ENCODE measurements at regions not wholly inside any gene's neighbourhood (a gene's known extent, or its start where the extent isn't known, plus 50 kb on each side); places are given as distances from the start of the nearest gene placed in this dataset.

- Histone ChIP-seq H3K4me1 (ENCODE audit: control insufficient read depth in 1 of 2, insufficient read depth in 2 of 2, low read length in 2 of 2) (0 out of 4 replicates have a peak, but pooled peaks cover 0 to 3% of the 10 kb centered on the region in 2 experiments), H3K9me2 (ENCODE audit: insufficient read depth) (no peaks in the 10 kb centered on the region), H3K9ac (ENCODE audit: low read length) (no peak overlapping the region), H3K79me2 (ENCODE audit: insufficient read depth, low read length) (no peaks in the 10 kb centered on the region), H3K4me3 (replicated peaks in 1 of 2; ENCODE audit: low read depth in 1 of 2, low read length in 2 of 2) (no peak overlapping the region), H2AFZ (ENCODE audit: low read depth, low read length, poor library complexity, severe bottlenecking) (no peak overlapping the region), H3K27me3 (ENCODE audit: insufficient read depth, low read length) (no peaks in the 10 kb centered on the region), H3K9me3 (ENCODE audit: control insufficient read depth in 1 of 2, insufficient read depth in 1 of 2, low read depth in 1 of 2, low read length in 2 of 2) (no peaks in the 10 kb centered on the region; a peak in 1 of 4 replicates), H3K27ac (ENCODE audit: low read depth, low read length) (no peak overlapping the region), H3K4me2 (ENCODE audit: low read length) (0 out of 2 replicates have a peak overlapping the region, but pooled peaks have one; percentile 68), H3K36me3 (ENCODE audit: control insufficient read depth in 1 of 2, insufficient read depth in 2 of 2, low read length in 2 of 2) (no peaks in the 10 kb centered on the region), H4K20me1 (ENCODE audit: insufficient read depth) (no peaks in the 10 kb centered on the region)
- intact Hi-C loops (cut with micrococcal nuclease): loop anchor here (2.0 kb wide), 2 partner anchors 435 to 617 kb away; no protein-coding TSS in a partner anchor
- RAD21 ChIA-PET (ENCODE audit: low non-redundant PET in 1 of 2, low total read pairs in 2 of 2, uncharacterized antibody in 2 of 2, unreplicated experiment in 2 of 2): interaction anchor here in 1 of 2 experiments (1.0 kb wide), 1 partner anchor 192 kb away, joined by 3 read pairs; no protein-coding TSS in a partner anchor
- DNase-seq (ENCODE audit: low read depth, low spot score) (no peak), ATAC-seq (peak; percentile 12; the same call in 1 of the 2 replicates)
- POLR2A ChIA-PET: no interaction called here
- BruUV-seq (replicated peaks): no TSS peak
- TF ChIP-seq RAD21 (IDR thresholded peaks at IDR 0.05; ENCODE audit: low read depth) (no peak), TCF7L2 (IDR thresholded peaks at IDR 0.05; ENCODE audit: borderline replicate concordance, extremely low read depth, insufficient read depth, insufficient read length) (no peak), ZNF274 (IDR thresholded peaks at IDR 0.05; ENCODE audit: low read depth, low read length) (no peak), EZH2phosphoT487 (IDR thresholded peaks at IDR 0.05; ENCODE audit: borderline replicate concordance) (no peak), ATF3 (IDR thresholded peaks at IDR 0.05) (no peak)
- CTCF ChIA-PET: interaction anchor here (0.6 to 3.1 kb wide), 9 partner anchors 20 to 623 kb away, joined by 3 to 27 read pairs (median 4); no protein-coding TSS in a partner anchor
These were observed 58.5 kb upstream of the FAM174B start for GRCh38 chr15:92714077-92714476.

GRCh38 chr15:92714477-92715401 is 59.2 kb upstream of the FAM174B start:
- intact Hi-C loops (cut with micrococcal nuclease): loop anchor here (1.0 to 2.0 kb wide), 5 partner anchors 20 to 618 kb away; no protein-coding TSS in a partner anchor
- peak; percentile 94 for ATAC-seq
- Histone ChIP-seq H3K4me2 (ENCODE audit: low read length) (peak overlapping the region; percentile 68), H3K9me2 (ENCODE audit: insufficient read depth) (no peaks in the 10 kb centered on the region), H3K4me1 (ENCODE audit: control insufficient read depth in 1 of 2, insufficient read depth in 2 of 2, low read length in 2 of 2) (0 out of 4 replicates have a peak, but pooled peaks cover 0 to 3% of the 10 kb centered on the region in 2 experiments), H3K27ac (ENCODE audit: low read depth, low read length) (no peak overlapping the region), H2AFZ (ENCODE audit: low read depth, low read length, poor library complexity, severe bottlenecking) (peak overlapping the region; percentile 72), H3K27me3 (ENCODE audit: insufficient read depth, low read length) (no peaks in the 10 kb centered on the region), H3K9ac (ENCODE audit: low read length) (no peak overlapping the region), H4K20me1 (ENCODE audit: insufficient read depth) (no peaks in the 10 kb centered on the region), H3K79me2 (ENCODE audit: insufficient read depth, low read length) (no peaks in the 10 kb centered on the region), H3K9me3 (ENCODE audit: control insufficient read depth in 1 of 2, insufficient read depth in 1 of 2, low read depth in 1 of 2, low read length in 2 of 2) (no peaks in the 10 kb centered on the region; a peak in 1 of 4 replicates), H3K36me3 (ENCODE audit: control insufficient read depth in 1 of 2, insufficient read depth in 2 of 2, low read length in 2 of 2) (no peaks in the 10 kb centered on the region), H3K4me3 (replicated peaks in 1 of 2; ENCODE audit: low read depth in 1 of 2, low read length in 2 of 2) (peak overlapping the region in 1 of 2 experiments; percentile 0; a peak in 1 of 4 replicates)
- ChIA-PET RAD21 (ENCODE audit: low non-redundant PET in 1 of 2, low total read pairs in 2 of 2, uncharacterized antibody in 2 of 2, unreplicated experiment in 2 of 2) (interaction anchor here (0.6 to 2.0 kb wide), 4 partner anchors 17 to 193 kb away, joined by 3 to 6 read pairs (median 3); no protein-coding TSS in a partner anchor), POLR2A (no interaction called here), CTCF (interaction anchor here (0.6 to 3.1 kb wide), 10 partner anchors 21 to 623 kb away, joined by 3 to 27 read pairs (median 4); no protein-coding TSS in a partner anchor)
- BruUV-seq (replicated peaks): no TSS peak
- no peak for TF ChIP-seq SIN3A (IDR thresholded peaks at IDR 0.05; ENCODE audit: low read depth)
- TF ChIP-seq EGR1 (IDR thresholded peaks at IDR 0.05; ENCODE audit: low read depth): no peak
- TF ChIP-seq RAD21 (IDR thresholded peaks at IDR 0.05; ENCODE audit: low read depth): peak; percentile 89
- peak; percentile 82 to 93 (median 83) for TF ChIP-seq CTCF (IDR thresholded peaks at IDR 0.05 in 2 of 3, conservative IDR thresholded peaks at IDR 0.05 in 1 of 3; ENCODE audit: borderline replicate concordance in 1 of 3, insufficient read depth in 1 of 3, low read depth in 2 of 3, low read length in 2 of 3)
- DNase-seq (ENCODE audit: low read depth, low spot score): peak; percentile 33

Data from HCT116 (cell line).